ENCODE measurements at regions not wholly inside any gene's neighbourhood (a gene's known extent, or its start where the extent isn't known, plus 50 kb on each side); places are given as distances from the start of the nearest gene placed in this dataset.

- TF ChIP-seq CTCF (IDR thresholded peaks at IDR 0.05) (no peak), POLR2AphosphoS5 (IDR thresholded peaks at IDR 0.05) (no peak), EP300 (IDR thresholded peaks at IDR 0.05) (no peak), POLR2A (IDR thresholded peaks at IDR 0.05) (no peak)
These were observed 137.3 kb upstream of the CLNK start for GRCh38 chr4:10821826-10822225.

Data from upper lobe of left lung (tissue), 4 donors.